ENCODE measurements at regions not wholly inside any gene's neighbourhood (a gene's known extent, or its start where the extent isn't known, plus 50 kb on each side); places are given as distances from the start of the nearest gene placed in this dataset.
A peak's percentile ranks its signal among the peaks of the same experiment; 100 is the strongest.
"Not testable (repeated sequence)": the region's sequence is repeated elsewhere in the genome, so short reads cannot be mapped to it uniquely, and the experiment has no call there.

DNA sequence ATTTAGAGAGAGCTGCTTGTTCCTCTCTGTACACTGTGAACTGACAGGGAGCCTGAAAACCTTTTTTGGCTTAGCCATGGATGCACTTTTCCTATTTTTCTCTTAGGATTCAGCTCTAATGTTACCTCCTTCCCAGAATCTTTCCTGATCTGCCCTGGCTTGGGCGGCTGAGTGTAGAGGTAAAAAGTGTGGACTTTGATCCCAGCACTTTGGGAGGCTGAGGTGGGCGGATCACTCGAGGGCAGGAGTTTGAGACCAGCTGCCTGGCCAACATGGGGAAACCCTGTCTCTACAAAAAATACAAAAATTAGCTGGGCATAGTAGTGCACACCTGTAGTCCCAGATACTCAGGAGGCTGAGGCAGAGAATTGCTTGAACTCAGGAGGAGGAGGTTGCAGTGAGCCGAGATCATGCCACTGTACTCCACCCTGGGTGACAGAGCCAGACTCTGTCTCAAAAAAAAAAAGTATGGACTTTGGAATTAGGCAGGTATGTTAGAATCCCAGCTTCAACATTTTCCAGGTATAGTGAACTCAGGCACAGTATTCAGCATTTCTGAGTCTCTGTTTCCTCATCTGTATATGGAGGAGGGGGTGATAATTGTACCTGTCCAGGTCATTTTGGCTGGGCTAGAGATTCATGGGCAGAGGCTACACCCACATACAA lies 212.5 kb upstream of the EEF2KMT start:
- H3K9me3 Mint-ChIP-seq, result peaks cover 3 to 10% (median 7%) of the 10 kb centered on the region in 5 donors
- Histone ChIP-seq H3K9me3 (ENCODE audit: low read length) (no peaks in the 10 kb centered on the region), H3K27me3 (ENCODE audit: insufficient read depth, low read length, poor library complexity, severe bottlenecking) (no peaks in the 10 kb centered on the region), H3K4me1 (ENCODE audit: insufficient read depth, low read length) (no peaks in the 10 kb centered on the region), H3K4me3 (ENCODE audit: low read length) (no peak overlapping the region), H3K27ac (ENCODE audit: low read depth, low read length) (no peak overlapping the region), H3K36me3 (ENCODE audit: insufficient read depth, low read length) (no peaks in the 10 kb centered on the region)
- POLR2A ChIA-PET, result no interaction called here
- H3K27me3 Mint-ChIP-seq, result peaks cover 9 to 21% of the 10 kb centered on the region in 2 donors
- no peak for DNase-seq
- H3K27ac Mint-ChIP-seq, result no peak overlapping the region
- no peak overlapping the region for H3K4me3 Mint-ChIP-seq
- CTCF ChIA-PET, result no interaction called here
- H3K4me1 Mint-ChIP-seq, result no peaks in the 10 kb centered on the region
- no peaks in the 10 kb centered on the region for H3K36me3 Mint-ChIP-seq

DNA sequence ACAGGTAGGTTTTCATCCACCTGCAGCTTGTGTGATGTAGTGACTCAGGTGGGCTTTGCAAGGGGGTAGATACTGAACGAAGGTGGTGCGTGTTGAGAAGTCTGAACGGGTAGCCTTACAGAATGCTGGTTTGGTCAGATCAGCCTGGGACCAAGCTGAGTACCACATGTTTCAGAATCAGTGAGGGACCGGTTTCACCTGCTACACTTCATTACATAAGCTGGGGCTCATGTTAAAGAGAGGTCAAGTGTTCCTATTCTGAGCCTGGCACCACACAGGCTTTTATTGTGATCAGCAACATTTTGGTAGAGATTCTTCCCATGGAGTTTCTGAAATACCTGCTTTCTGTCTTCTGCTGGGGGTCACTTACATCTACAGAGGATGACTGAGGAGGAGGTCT lies 207.4 kb upstream of the EEF2KMT start:
- no peaks in the 10 kb centered on the region for H3K9me3 ChIP-seq (ENCODE audit: low read length)
- Mint-ChIP-seq H3K9me3 (peaks cover 11 to 24% (median 16%) of the 10 kb centered on the region in 5 donors), H3K27ac (peak overlapping the region in 1 of 8 donors; percentile 60), H3K27me3 (peaks cover 18 to 25% of the 10 kb centered on the region in 2 donors), H3K36me3 (peaks cover 0 to 1% (median 0%) of the 10 kb centered on the region in 3 donors), H3K4me1 (no peaks in the 10 kb centered on the region), H3K4me3 (no peak overlapping the region)
- no peaks in the 10 kb centered on the region for H3K27me3 ChIP-seq (ENCODE audit: insufficient read depth, low read length, poor library complexity, severe bottlenecking)
- no peaks in the 10 kb centered on the region for H3K36me3 ChIP-seq (ENCODE audit: insufficient read depth, low read length)
- POLR2A ChIA-PET, result no interaction called here
- no peak overlapping the region for H3K27ac ChIP-seq (ENCODE audit: low read depth, low read length)
- no peak for DNase-seq
- H3K4me1 ChIP-seq (ENCODE audit: insufficient read depth, low read length), result no peaks in the 10 kb centered on the region
- CTCF ChIA-PET, result interaction anchor here (0.6 kb wide), 1 partner anchor 10 kb away, joined by 4 read pairs; no protein-coding TSS in a partner anchor
- H3K4me3 ChIP-seq (ENCODE audit: low read length), result no peak overlapping the region

DNA sequence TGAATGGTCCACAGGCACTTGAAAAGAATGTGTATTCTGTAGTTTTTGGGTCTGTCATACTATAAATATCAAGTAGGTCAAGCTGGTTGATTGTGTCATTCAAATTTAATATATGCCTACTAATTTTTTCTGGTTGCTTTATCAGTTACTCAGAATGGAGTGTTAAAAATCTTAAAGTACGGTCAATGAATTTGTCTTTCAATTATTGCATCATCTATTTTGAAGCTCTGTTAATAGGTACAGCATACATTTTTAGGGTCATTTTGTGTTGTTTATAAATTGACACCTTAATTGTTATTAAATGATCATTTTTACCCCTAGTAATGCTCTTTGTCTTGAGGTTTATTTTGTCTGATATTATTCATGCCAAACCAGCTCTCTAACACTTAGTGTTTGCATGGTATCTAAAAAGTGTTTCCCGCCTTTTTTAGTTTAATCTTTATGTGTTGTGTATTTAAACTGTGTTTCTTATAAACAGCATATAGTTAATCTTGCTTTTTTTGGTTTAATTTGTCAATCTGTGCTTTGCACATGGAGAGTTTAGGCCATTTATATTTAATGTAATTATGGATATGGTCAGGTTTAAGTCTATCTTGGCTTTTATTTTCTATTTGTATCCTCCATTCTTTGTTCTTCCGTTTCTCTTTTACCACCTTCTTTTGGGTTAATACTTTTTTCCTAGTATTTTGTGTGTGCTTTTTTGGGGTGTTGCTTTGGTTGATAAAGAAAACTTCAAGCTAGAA lies 204.9 kb upstream of the EEF2KMT start:
- DNase-seq, result no peak
- Mint-ChIP-seq H3K9me3 (peaks cover 7 to 17% (median 14%) of the 10 kb centered on the region in 5 donors), H3K4me1 (no peaks in the 10 kb centered on the region), H3K27ac (no peak overlapping the region), H3K36me3 (peaks cover 0 to 1% (median 0%) of the 10 kb centered on the region in 3 donors), H3K27me3 (peaks cover 12 to 27% of the 10 kb centered on the region in 2 donors), H3K4me3 (no peak overlapping the region)
- Histone ChIP-seq H3K9me3 (ENCODE audit: low read length) (no peaks in the 10 kb centered on the region), H3K4me1 (ENCODE audit: insufficient read depth, low read length) (no peaks in the 10 kb centered on the region), H3K4me3 (ENCODE audit: low read length) (no peak overlapping the region), H3K36me3 (ENCODE audit: insufficient read depth, low read length) (no peaks in the 10 kb centered on the region), H3K27ac (ENCODE audit: low read depth, low read length) (no peak overlapping the region), H3K27me3 (ENCODE audit: insufficient read depth, low read length, poor library complexity, severe bottlenecking) (no peaks in the 10 kb centered on the region)
- ChIA-PET POLR2A (no interaction called here), CTCF (no interaction called here)

DNA sequence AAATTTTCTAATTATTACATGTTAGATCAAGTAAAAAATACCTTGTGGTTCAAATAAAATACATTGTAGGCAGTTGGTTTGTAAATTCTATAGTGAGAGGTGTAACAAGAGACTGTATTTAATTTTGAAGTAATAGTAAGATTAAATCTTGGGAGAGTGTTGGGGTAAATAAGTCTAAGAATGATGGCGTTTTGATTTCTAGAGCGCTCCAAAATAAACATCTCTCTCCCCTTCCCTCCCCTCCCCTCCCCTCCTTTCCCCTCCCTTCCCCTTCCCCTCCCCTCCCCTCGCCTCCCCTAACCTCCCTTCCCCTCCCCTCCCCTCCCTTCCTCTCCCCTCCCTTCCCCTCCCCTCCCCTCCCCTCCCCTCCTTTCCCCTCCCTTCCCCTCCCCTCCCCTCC lies 200.6 kb upstream of the EEF2KMT start:
- ChIA-PET POLR2A (no interaction called here), CTCF (no interaction called here)
- Mint-ChIP-seq H3K4me3 (no peak overlapping the region), H3K27me3 (peaks cover 10 to 14% of the 10 kb centered on the region in 2 donors), H3K4me1 (no peaks in the 10 kb centered on the region), H3K36me3 (no peaks in the 10 kb centered on the region), H3K9me3 (peaks cover 5 to 7% (median 7%) of the 10 kb centered on the region in 5 donors), H3K27ac (no peak overlapping the region)
- H3K9me3 ChIP-seq (ENCODE audit: low read length), result no peaks in the 10 kb centered on the region
- no peak overlapping the region for H3K27ac ChIP-seq (ENCODE audit: low read depth, low read length)
- H3K36me3 ChIP-seq (ENCODE audit: insufficient read depth, low read length), result no peaks in the 10 kb centered on the region
- no peaks in the 10 kb centered on the region for H3K27me3 ChIP-seq (ENCODE audit: insufficient read depth, low read length, poor library complexity, severe bottlenecking)
- no peaks in the 10 kb centered on the region for H3K4me1 ChIP-seq (ENCODE audit: insufficient read depth, low read length)
- H3K4me3 ChIP-seq (ENCODE audit: low read length), result no peak overlapping the region
- no peak for DNase-seq

DNA sequence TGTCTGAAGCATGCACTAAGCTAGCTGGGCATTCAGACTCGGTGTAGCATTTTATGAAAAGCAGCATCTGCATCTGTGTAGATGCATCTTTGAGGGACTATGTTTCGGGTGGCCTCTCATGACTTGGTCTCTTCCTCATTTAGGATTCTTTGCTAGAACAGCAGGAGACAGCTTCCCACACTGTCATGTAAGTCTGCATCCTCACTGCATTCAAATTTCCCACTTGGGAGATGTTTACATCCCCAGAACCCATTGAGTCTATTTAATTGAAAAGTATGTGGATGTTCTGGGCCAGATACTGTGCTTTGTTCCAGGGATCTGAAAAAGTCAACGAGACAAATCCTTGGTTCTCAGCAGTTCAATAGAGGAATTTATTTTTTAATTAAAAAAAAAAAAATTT lies 198.6 kb upstream of the EEF2KMT start:
- CTCF ChIA-PET, result no interaction called here
- H3K9me3 Mint-ChIP-seq, result peaks cover 0 to 5% (median 0%) of the 10 kb centered on the region in 5 donors
- no peak overlapping the region for H3K27ac Mint-ChIP-seq

DNA sequence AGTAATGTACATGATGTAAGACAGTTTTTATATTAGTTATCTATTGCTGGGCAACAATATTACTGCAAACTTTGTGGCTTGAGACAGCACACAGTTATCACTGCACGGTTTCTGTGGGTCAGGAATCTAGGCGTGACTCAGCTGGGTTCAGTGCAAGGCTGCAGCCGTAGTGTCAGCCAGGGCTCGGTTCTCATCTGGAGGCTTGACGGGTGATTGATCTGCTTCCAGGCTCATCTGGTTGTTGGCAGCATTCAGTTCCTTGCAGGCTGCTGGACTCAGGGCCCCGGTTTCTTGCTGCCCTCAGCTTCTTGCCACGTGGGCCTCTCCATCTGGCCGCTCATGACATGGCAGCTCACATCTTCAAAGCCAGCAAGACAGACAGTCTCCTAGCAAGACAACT lies 197.7 kb upstream of the EEF2KMT start:
- H3K9me3 ChIP-seq (ENCODE audit: low read length); DNase-seq; H3K4me3 ChIP-seq (ENCODE audit: low read length); H3K27ac ChIP-seq (ENCODE audit: low read depth, low read length); H3K4me3 Mint-ChIP-seq; H3K27me3 Mint-ChIP-seq; H3K27me3 ChIP-seq (ENCODE audit: insufficient read depth, low read length, poor library complexity, severe bottlenecking); H3K36me3 ChIP-seq (ENCODE audit: insufficient read depth, low read length); POLR2A ChIA-PET; H3K27ac Mint-ChIP-seq; CTCF ChIA-PET; H3K9me3 Mint-ChIP-seq; H3K4me1 ChIP-seq (ENCODE audit: insufficient read depth, low read length); H3K36me3 Mint-ChIP-seq; H3K4me1 Mint-ChIP-seq: not testable (repeated sequence)

More for the DNA sequence above, 198.6 kb upstream of the EEF2KMT start:
- Histone ChIP-seq H3K9me3 (ENCODE audit: low read length) (no peaks in the 10 kb centered on the region), H3K4me3 (ENCODE audit: low read length) (no peak overlapping the region), H3K27ac (ENCODE audit: low read depth, low read length) (no peak overlapping the region), H3K4me1 (ENCODE audit: insufficient read depth, low read length) (no peaks in the 10 kb centered on the region), H3K36me3 (ENCODE audit: insufficient read depth, low read length) (no peaks in the 10 kb centered on the region), H3K27me3 (ENCODE audit: insufficient read depth, low read length, poor library complexity, severe bottlenecking) (no peaks in the 10 kb centered on the region)
- no peaks in the 10 kb centered on the region for H3K4me1 Mint-ChIP-seq
- POLR2A ChIA-PET, result no interaction called here
- no peak for DNase-seq
- no peak overlapping the region for H3K4me3 Mint-ChIP-seq
- no peaks in the 10 kb centered on the region for H3K36me3 Mint-ChIP-seq
- peaks cover 7 to 8% of the 10 kb centered on the region in 2 donors for H3K27me3 Mint-ChIP-seq

DNA sequence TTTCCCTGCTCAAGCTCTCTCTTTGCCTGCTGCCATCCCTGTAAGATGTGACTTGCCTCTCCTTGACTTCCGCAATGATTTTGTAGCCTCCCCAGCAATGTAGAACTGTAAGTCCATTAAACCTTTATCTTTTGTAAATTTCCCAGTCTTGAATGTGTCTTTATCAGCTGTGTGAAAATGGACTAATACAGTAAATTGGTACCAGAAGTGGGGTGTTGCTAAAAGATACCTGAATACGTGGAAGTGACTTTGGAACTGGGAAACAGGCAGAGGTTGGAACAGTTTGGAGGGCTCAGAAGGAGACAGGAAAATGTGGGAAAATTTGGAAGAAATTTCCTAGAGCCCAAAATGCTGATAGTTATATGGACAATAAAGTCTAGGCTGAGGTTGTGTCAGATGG lies 184.6 kb upstream of the EEF2KMT start:
- H3K4me1 ChIP-seq (ENCODE audit: insufficient read depth, low read length); H3K27ac Mint-ChIP-seq; H3K36me3 ChIP-seq (ENCODE audit: insufficient read depth, low read length); H3K36me3 Mint-ChIP-seq; DNase-seq; H3K27ac ChIP-seq (ENCODE audit: low read depth, low read length); H3K4me1 Mint-ChIP-seq; H3K9me3 ChIP-seq (ENCODE audit: low read length); H3K27me3 ChIP-seq (ENCODE audit: insufficient read depth, low read length, poor library complexity, severe bottlenecking); H3K4me3 Mint-ChIP-seq; H3K27me3 Mint-ChIP-seq; H3K4me3 ChIP-seq (ENCODE audit: low read length); POLR2A ChIA-PET; CTCF ChIA-PET: not testable (repeated sequence)
- peaks cover 32 to 54% (median 41%) of the 10 kb centered on the region in 5 donors for H3K9me3 Mint-ChIP-seq

DNA sequence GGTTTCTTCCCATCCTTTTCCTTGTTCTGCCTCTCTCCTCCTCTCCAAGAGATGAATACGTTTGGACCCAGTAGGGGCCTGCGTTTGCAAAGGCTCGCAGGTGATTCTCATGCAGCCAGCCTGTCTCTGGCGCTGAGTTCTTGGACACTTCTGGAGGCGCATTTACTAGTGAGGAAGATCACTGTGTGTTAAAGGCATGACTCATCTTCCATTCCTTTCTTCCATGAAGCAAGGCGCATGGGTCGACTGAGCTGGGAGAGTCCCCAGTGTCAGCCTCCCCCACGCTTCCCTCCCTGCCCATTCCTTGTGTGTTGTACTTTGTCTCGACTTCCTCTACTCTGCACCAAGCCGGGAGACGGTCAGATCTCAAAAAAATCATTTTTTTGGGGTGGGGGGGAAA lies 159.9 kb upstream of the EEF2KMT start:
- Histone ChIP-seq H3K4me1 (ENCODE audit: insufficient read depth, low read length) (no peaks in the 10 kb centered on the region), H3K36me3 (ENCODE audit: insufficient read depth, low read length) (no peaks in the 10 kb centered on the region), H3K4me3 (ENCODE audit: low read length) (no peak overlapping the region), H3K9me3 (ENCODE audit: low read length) (no peaks in the 10 kb centered on the region), H3K27ac (ENCODE audit: low read depth, low read length) (no peak overlapping the region), H3K27me3 (ENCODE audit: insufficient read depth, low read length, poor library complexity, severe bottlenecking) (no peaks in the 10 kb centered on the region)
- POLR2A ChIA-PET, result no interaction called here
- Mint-ChIP-seq H3K36me3 (no peaks in the 10 kb centered on the region), H3K4me3 (no peak overlapping the region), H3K4me1 (no peaks in the 10 kb centered on the region), H3K9me3 (no peaks in the 10 kb centered on the region), H3K27me3 (peaks cover 22 to 31% of the 10 kb centered on the region in 2 donors), H3K27ac (no peak overlapping the region)
- CTCF ChIA-PET, result no interaction called here
- DNase-seq, result no peak
